CD4-positive, alpha-beta memory T cell (primary cell): ENCODE measurements at regions not wholly inside any gene's neighbourhood (a gene's known extent, or its start where the extent isn't known, plus 50 kb on each side); places are given as distances from the start of the nearest gene placed in this dataset.

Experiments
- CTCF ChIA-PET: fragments of 350-600 bp; sonication (Branson Sonifier 250); formaldehyde crosslinking; loops from one replicate; lab custom pipeline; 2021; ENCODE audit warnings: inconsistent platforms; ENCODE audit not compliant: partially characterized antibody; lab: Charles Lee
- POLR2A ChIA-PET: fragments of 350-600 bp; sonication (Branson Sonifier 250); formaldehyde crosslinking; loops from one replicate; lab custom pipeline; 2021; ENCODE audit not compliant: partially characterized antibody; lab: Charles Lee
- DNase-seq, 5 donors: peaks; one replicate each; pipeline versions ENCODE4 v3.0.0 to v3.0.0-alpha.2; 2020 to 2022; ENCODE audit warnings: mixed read lengths in 1 of 5
- H3K27ac ChIP-seq: one replicate; pipeline ENCODE4 v1.7.0; 2013; ENCODE audit warnings: low read depth, low read length
- H3K27me3 ChIP-seq: 2 replicates; pipeline ENCODE4 v1.7.0; 2013; ENCODE audit warnings: mild to moderate bottlenecking, low read length, moderate library complexity; ENCODE audit not compliant: insufficient read depth
- H3K36me3 ChIP-seq: 2 replicates; pipeline ENCODE4 v1.7.0; 2013; ENCODE audit warnings: mild to moderate bottlenecking, low read length, moderate library complexity; ENCODE audit not compliant: insufficient read depth
- H3K4me1 ChIP-seq: 2 replicates; pipeline ENCODE4 v1.7.0; 2013; ENCODE audit warnings: mild to moderate bottlenecking, low read length, moderate library complexity; ENCODE audit not compliant: insufficient read depth
- H3K4me3 ChIP-seq, 2 donors: one replicate each; pipeline ENCODE4 v1.7.0; 2013; ENCODE audit warnings: low read length in 2 of 2, mild to moderate bottlenecking in 1 of 2
- H3K9me3 ChIP-seq, 2 donors: one replicate each; pipeline ENCODE4 v1.7.0; 2013; ENCODE audit warnings: low read length in 2 of 2, control low read depth in 1 of 2; ENCODE audit not compliant: control insufficient read depth in 1 of 2
- H3K27ac Mint-ChIP-seq, 7 donors: one replicate each; pipeline ENCODE4 v1.8.0; 2020 to 2021; ENCODE audit warnings: mixed read lengths in 7 of 7, mild to moderate bottlenecking in 6 of 7, inconsistent platforms in 3 of 7, moderate library complexity in 3 of 7
- H3K27me3 Mint-ChIP-seq, 2 donors: one replicate each; pipeline ENCODE4 v1.8.0; 2020 to 2021; ENCODE audit warnings: mixed read lengths in 2 of 2
- H3K36me3 Mint-ChIP-seq, 2 donors: one replicate each; pipeline ENCODE4 v1.8.0; 2020 to 2021; ENCODE audit warnings: mixed read lengths in 2 of 2, inconsistent platforms in 1 of 2, mild to moderate bottlenecking in 1 of 2
- H3K4me1 Mint-ChIP-seq, 4 donors: one replicate each; pipeline ENCODE4 v1.8.0; 2020 to 2021; ENCODE audit warnings: mixed read lengths in 4 of 4, mild to moderate bottlenecking in 1 of 4
- H3K4me3 Mint-ChIP-seq, 8 donors: one replicate each; pipeline ENCODE4 v1.8.0; 2020 to 2021; ENCODE audit warnings: mixed read lengths in 8 of 8, mild to moderate bottlenecking in 7 of 8, moderate library complexity in 6 of 8, inconsistent platforms in 3 of 8
- H3K9me3 Mint-ChIP-seq, 8 donors: one replicate each; pipeline ENCODE4 v1.8.0; 2020 to 2021; ENCODE audit warnings: mixed read lengths in 8 of 8, mild to moderate bottlenecking in 5 of 8, inconsistent platforms in 3 of 8, moderate library complexity in 1 of 8
- intact Hi-C: fragments of 100-400 bp; cut with micrococcal nuclease; formaldehyde crosslinking; loops from one replicate; pipeline ENCODE4 v1.15.1; 2023

GRCh38 chr13:105541565-105541964 is 993.9 kb downstream of the EFNB2 start:
- no peaks in the 10 kb centered on the region for H3K9me3 ChIP-seq
- DNase-seq, result no peak
- H3K27ac ChIP-seq, result no peak overlapping the region
- Mint-ChIP-seq H3K9me3 (peaks cover 0 to 3% (median 0%) of the 10 kb centered on the region in 8 donors), H3K27me3 (no peaks in the 10 kb centered on the region), H3K4me1 (no peaks in the 10 kb centered on the region), H3K4me3 (no peak overlapping the region), H3K36me3 (no peaks in the 10 kb centered on the region), H3K27ac (no peak overlapping the region)
- intact Hi-C loops, result no loop called here
- ChIA-PET POLR2A (no interaction called here), CTCF (no interaction called here)
- H3K36me3 ChIP-seq, result no peaks in the 10 kb centered on the region
- H3K4me3 ChIP-seq, result no peak overlapping the region
- no peaks in the 10 kb centered on the region for H3K4me1 ChIP-seq
- H3K27me3 ChIP-seq, result no peaks in the 10 kb centered on the region

DNA sequence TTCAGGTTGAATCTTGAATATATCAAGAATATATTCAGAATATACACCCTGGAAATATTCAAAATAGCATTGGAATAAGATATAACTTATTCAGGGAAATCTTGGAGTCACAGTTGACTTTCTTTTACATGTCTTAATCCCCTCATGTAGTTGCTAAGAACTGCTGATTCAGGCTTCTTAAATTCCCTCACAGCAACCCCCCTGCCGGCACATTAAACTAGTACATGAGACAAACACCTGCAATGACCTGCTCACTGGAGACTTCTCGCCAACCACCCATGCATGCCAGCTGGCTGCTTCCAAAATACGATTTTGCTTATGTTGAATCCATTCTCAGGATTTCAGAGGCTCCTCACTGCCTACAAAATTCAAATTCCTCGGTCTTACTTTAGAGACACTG is 997.1 kb downstream of the EFNB2 start:
- Mint-ChIP-seq H3K36me3 (no peaks in the 10 kb centered on the region), H3K9me3 (peaks cover 0 to 2% (median 0%) of the 10 kb centered on the region in 8 donors), H3K4me3 (no peak overlapping the region), H3K27ac (no peak overlapping the region), H3K27me3 (no peaks in the 10 kb centered on the region), H3K4me1 (no peaks in the 10 kb centered on the region)
- DNase-seq, result no peak
- H3K4me1 ChIP-seq, result no peaks in the 10 kb centered on the region
- no peaks in the 10 kb centered on the region for H3K9me3 ChIP-seq
- no peaks in the 10 kb centered on the region for H3K36me3 ChIP-seq
- no peaks in the 10 kb centered on the region for H3K27me3 ChIP-seq
- intact Hi-C loops, result no loop called here
- H3K4me3 ChIP-seq, result no peak overlapping the region
- CTCF ChIA-PET, result no interaction called here
- POLR2A ChIA-PET, result no interaction called here
- no peak overlapping the region for H3K27ac ChIP-seq

- no peak overlapping the region for H3K4me3 ChIP-seq
- H3K27ac Mint-ChIP-seq, result no peak overlapping the region
- no peaks in the 10 kb centered on the region for H3K4me1 Mint-ChIP-seq
- ChIA-PET POLR2A (no interaction called here), CTCF (no interaction called here)
- H3K27me3 Mint-ChIP-seq, result no peaks in the 10 kb centered on the region
- H3K9me3 ChIP-seq, result no peaks in the 10 kb centered on the region
- no peaks in the 10 kb centered on the region for H3K36me3 ChIP-seq
- no peaks in the 10 kb centered on the region for H3K36me3 Mint-ChIP-seq
- no peaks in the 10 kb centered on the region for H3K4me1 ChIP-seq
- intact Hi-C loops, result no loop called here
- peaks cover 0 to 2% (median 0%) of the 10 kb centered on the region in 8 donors for H3K9me3 Mint-ChIP-seq
- no peak overlapping the region for H3K27ac ChIP-seq
- H3K4me3 Mint-ChIP-seq, result no peak overlapping the region
- DNase-seq, result no peak
- H3K27me3 ChIP-seq, result no peaks in the 10 kb centered on the region
Observed at GRCh38 chr13:105537113-105537512, 998.3 kb downstream of the EFNB2 start.

- Mint-ChIP-seq H3K27ac (no peak overlapping the region), H3K27me3 (peaks cover 0 to 1% of the 10 kb centered on the region in 2 donors), H3K36me3 (no peaks in the 10 kb centered on the region), H3K4me1 (no peaks in the 10 kb centered on the region), H3K9me3 (peaks cover 0 to 2% (median 0%) of the 10 kb centered on the region in 8 donors), H3K4me3 (no peak overlapping the region)
- Histone ChIP-seq H3K9me3 (no peaks in the 10 kb centered on the region), H3K4me3 (no peak overlapping the region), H3K4me1 (no peaks in the 10 kb centered on the region), H3K27ac (no peak overlapping the region), H3K36me3 (no peaks in the 10 kb centered on the region), H3K27me3 (no peaks in the 10 kb centered on the region)
- intact Hi-C loops, result no loop called here
- DNase-seq, result no peak
- ChIA-PET CTCF (no interaction called here), POLR2A (no interaction called here)
Observed at GRCh38 chr13:105530468-105530867, 1005.0 kb downstream of the EFNB2 start.

- H3K4me1 Mint-ChIP-seq, result no peaks in the 10 kb centered on the region
- CTCF ChIA-PET, result no interaction called here
Observed at GRCh38 chr13:105527127-105527526, 1008.3 kb downstream of the EFNB2 start.

DNA sequence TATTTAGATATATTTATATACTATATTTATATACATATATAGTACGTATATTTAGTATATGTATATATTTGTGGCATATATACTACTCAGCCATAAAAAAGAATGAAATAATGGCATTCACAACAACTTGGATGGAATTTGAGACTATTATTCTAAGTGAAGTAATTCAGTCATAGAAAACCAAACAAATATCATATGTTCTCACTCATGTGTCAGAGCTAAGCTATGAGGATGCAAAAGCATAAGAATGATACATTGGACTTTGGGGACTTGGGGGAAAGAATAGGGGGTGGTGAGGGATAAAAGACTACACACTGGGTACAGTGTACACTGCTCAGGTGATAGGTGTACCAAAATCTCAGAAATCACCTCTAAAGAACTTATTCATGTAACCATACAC is 1015.7 kb downstream of the EFNB2 start:
- intact Hi-C loops, result no loop called here
- H3K4me1 Mint-ChIP-seq, result no peaks in the 10 kb centered on the region
- peaks cover 0 to 5% (median 0%) of the 10 kb centered on the region in 8 donors for H3K9me3 Mint-ChIP-seq
- no peak overlapping the region for H3K4me3 Mint-ChIP-seq
- no peaks in the 10 kb centered on the region for H3K9me3 ChIP-seq
- no peak overlapping the region for H3K27ac ChIP-seq
- ChIA-PET CTCF (no interaction called here), POLR2A (no interaction called here)
- no peaks in the 10 kb centered on the region for H3K36me3 Mint-ChIP-seq
- H3K27ac Mint-ChIP-seq, result no peak overlapping the region
- DNase-seq, result no peak
- H3K27me3 ChIP-seq, result no peaks in the 10 kb centered on the region
- H3K4me1 ChIP-seq, result no peaks in the 10 kb centered on the region
- H3K4me3 ChIP-seq, result no peak overlapping the region
- H3K36me3 ChIP-seq, result no peaks in the 10 kb centered on the region
- no peaks in the 10 kb centered on the region for H3K27me3 Mint-ChIP-seq

More at GRCh38 chr13:105527127-105527526, 1008.3 kb downstream of the EFNB2 start:
- POLR2A ChIA-PET, result no interaction called here
- Histone ChIP-seq H3K27ac (no peak overlapping the region), H3K36me3 (no peaks in the 10 kb centered on the region), H3K4me3 (no peak overlapping the region), H3K4me1 (no peaks in the 10 kb centered on the region), H3K27me3 (no peaks in the 10 kb centered on the region), H3K9me3 (no peaks in the 10 kb centered on the region)
- DNase-seq, result no peak
- H3K9me3 Mint-ChIP-seq, result peaks cover 0 to 2% (median 0%) of the 10 kb centered on the region in 8 donors
- H3K27ac Mint-ChIP-seq, result no peak overlapping the region
- H3K4me3 Mint-ChIP-seq, result no peak overlapping the region
- intact Hi-C loops, result no loop called here
- H3K36me3 Mint-ChIP-seq, result no peaks in the 10 kb centered on the region
- peaks cover 0 to 1% of the 10 kb centered on the region in 2 donors for H3K27me3 Mint-ChIP-seq

DNA sequence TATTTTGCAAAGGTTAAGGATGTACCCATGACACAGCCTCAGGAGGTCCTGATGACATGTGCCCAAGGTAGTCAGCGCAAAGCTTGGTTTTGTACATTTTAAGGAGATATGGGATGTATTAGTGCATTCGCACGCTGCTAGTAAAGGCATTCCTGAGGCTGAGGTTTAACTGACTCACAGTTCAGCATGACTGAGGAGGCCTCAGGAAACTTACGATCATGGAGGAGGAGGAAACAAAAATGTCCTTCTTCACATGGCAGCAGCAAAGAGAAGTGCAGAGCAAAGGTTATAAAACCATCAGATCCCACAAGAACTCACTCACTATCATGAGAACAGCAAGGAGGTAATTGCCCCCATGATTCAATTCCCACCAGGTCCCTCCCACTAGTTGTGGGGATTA is 1017.4 kb downstream of the EFNB2 start:
- DNase-seq, result no peak
- POLR2A ChIA-PET, result no interaction called here
- Mint-ChIP-seq H3K4me1 (no peaks in the 10 kb centered on the region), H3K27ac (no peak overlapping the region), H3K4me3 (no peak overlapping the region), H3K36me3 (no peaks in the 10 kb centered on the region), H3K9me3 (peaks cover 0 to 6% (median 0%) of the 10 kb centered on the region in 8 donors), H3K27me3 (no peaks in the 10 kb centered on the region)
- intact Hi-C loops, result no loop called here
- Histone ChIP-seq H3K27ac (no peak overlapping the region), H3K4me1 (no peaks in the 10 kb centered on the region), H3K4me3 (no peak overlapping the region), H3K36me3 (no peaks in the 10 kb centered on the region), H3K27me3 (no peaks in the 10 kb centered on the region), H3K9me3 (no peaks in the 10 kb centered on the region)
- CTCF ChIA-PET, result no interaction called here

DNA sequence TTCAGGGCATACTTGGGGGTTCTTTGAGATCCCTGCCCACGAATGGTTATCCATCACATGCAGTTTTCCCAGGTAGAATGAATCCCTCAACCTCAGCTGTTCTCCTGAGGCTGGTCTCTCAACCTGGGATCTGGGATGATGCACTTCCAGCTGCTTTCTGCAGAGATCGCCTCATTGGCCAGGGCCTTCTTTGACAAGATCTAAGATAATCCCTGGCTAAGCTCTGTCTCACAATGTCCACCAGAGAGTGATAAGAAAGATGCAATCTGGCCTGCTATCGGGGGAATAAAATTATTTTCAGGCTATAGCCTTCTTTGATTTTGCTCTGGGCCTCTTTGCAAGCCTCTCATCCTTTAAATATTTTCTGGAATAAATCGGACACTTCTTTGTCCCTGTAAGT is 1021.1 kb downstream of the EFNB2 start:
- Histone ChIP-seq H3K9me3 (no peaks in the 10 kb centered on the region), H3K4me3 (no peak overlapping the region), H3K36me3 (no peaks in the 10 kb centered on the region), H3K27me3 (no peaks in the 10 kb centered on the region), H3K27ac (no peak overlapping the region), H3K4me1 (no peaks in the 10 kb centered on the region)
- CTCF ChIA-PET, result no interaction called here
- DNase-seq, result no peak
- Mint-ChIP-seq H3K9me3 (peaks cover 0 to 4% (median 0%) of the 10 kb centered on the region in 8 donors), H3K27ac (peak overlapping the region in 1 of 7 donors; percentile 89), H3K27me3 (no peaks in the 10 kb centered on the region), H3K4me3 (no peak overlapping the region), H3K36me3 (no peaks in the 10 kb centered on the region), H3K4me1 (no peaks in the 10 kb centered on the region)
- intact Hi-C loops, result no loop called here
- POLR2A ChIA-PET, result no interaction called here
